ENCODE measurements at regions not wholly inside any gene's neighbourhood (a gene's known extent, or its start where the extent isn't known, plus 50 kb on each side); places are given as distances from the start of the nearest gene placed in this dataset.

- dilution Hi-C loops (cut with MboI; ENCODE audit: extremely low pct_ligation_motif_present, low sequenced_read_pairs) (no loop called here), intact Hi-C loops (cut with micrococcal nuclease) (no loop called here)
- DNase-seq (ENCODE audit: low read depth, low spot score) (no peak), FAIRE-seq (no peak)
- BruUV-seq (replicated peaks), result no TSS peak
- Histone ChIP-seq H3K36me3 (ENCODE audit: control insufficient read depth in 2 of 2, extremely low read depth in 1 of 2, insufficient read depth in 2 of 2, low read length in 2 of 2) (no peaks in the 10 kb centered on the region), H3K27me3 (ENCODE audit: control insufficient read depth in 2 of 2, insufficient read depth in 2 of 2, low read length in 2 of 2) (peaks cover 2 to 4% of the 10 kb centered on the region in 2 experiments), H4K20me1 (replicated peaks; ENCODE audit: control insufficient read depth, extremely low read depth, insufficient read depth, low read length) (no peaks in the 10 kb centered on the region), H2AFZ (ENCODE audit: low read depth, low read length) (no peak overlapping the region), H3K9ac (replicated peaks; ENCODE audit: extremely low read depth, insufficient read depth, low read length) (no peak overlapping the region), H3K9me1 (replicated peaks; ENCODE audit: control insufficient read depth, extremely low read depth, insufficient read depth, low read length) (no peaks in the 10 kb centered on the region), H3K4me3 (replicated peaks in 1 of 3; ENCODE audit: insufficient read depth in 1 of 3, low read depth in 1 of 3, low read length in 3 of 3) (no peak overlapping the region), H3K4me1 (ENCODE audit: control insufficient read depth, extremely low read depth, insufficient read depth, low read length) (no peaks in the 10 kb centered on the region), H3K4me2 (ENCODE audit: insufficient read depth, low read length) (no peak overlapping the region), H3K79me2 (ENCODE audit: control insufficient read depth, insufficient read depth, low read length) (no peaks in the 10 kb centered on the region), H3K9me3 (replicated peaks; ENCODE audit: control insufficient read depth, insufficient read depth, low read length) (no peaks in the 10 kb centered on the region), H3K27ac (ENCODE audit: insufficient read depth, low read depth, low read length) (no peak overlapping the region)
- POLR2A ChIA-PET, result no interaction called here
- CTCF ChIA-PET, result interaction anchor here (1.0 kb wide), 1 partner anchor 23 kb away, joined by 3 read pairs; no protein-coding TSS in a partner anchor
- TF ChIP-seq POLR2AphosphoS5 (IDR thresholded peaks at IDR 0.05; ENCODE audit: insufficient read depth, low read depth, low read length) (no peak), FOS (IDR thresholded peaks at IDR 0.05; ENCODE audit: borderline replicate concordance, insufficient read depth, low read length) (peak; percentile 22), POLR2A (IDR thresholded peaks at IDR 0.05; ENCODE audit: low read depth, low read length) (no peak)
These were observed 164.1 kb downstream of the RNF144B start for GRCh38 chr6:18551228-18551627.

- Histone ChIP-seq H3K9ac (replicated peaks; ENCODE audit: extremely low read depth, insufficient read depth, low read length) (no peak overlapping the region), H3K36me3 (ENCODE audit: control insufficient read depth in 2 of 2, extremely low read depth in 1 of 2, insufficient read depth in 2 of 2, low read length in 2 of 2) (no peaks in the 10 kb centered on the region), H2AFZ (ENCODE audit: low read depth, low read length) (no peak overlapping the region), H3K27ac (ENCODE audit: insufficient read depth, low read depth, low read length) (no peak overlapping the region), H3K4me2 (ENCODE audit: insufficient read depth, low read length) (no peak overlapping the region), H3K4me1 (ENCODE audit: control insufficient read depth, extremely low read depth, insufficient read depth, low read length) (no peaks in the 10 kb centered on the region), H3K9me3 (replicated peaks; ENCODE audit: control insufficient read depth, insufficient read depth, low read length) (no peaks in the 10 kb centered on the region), H3K4me3 (replicated peaks in 1 of 3; ENCODE audit: insufficient read depth in 1 of 3, low read depth in 1 of 3, low read length in 3 of 3) (no peak overlapping the region), H3K9me1 (replicated peaks; ENCODE audit: control insufficient read depth, extremely low read depth, insufficient read depth, low read length) (no peaks in the 10 kb centered on the region), H3K79me2 (ENCODE audit: control insufficient read depth, insufficient read depth, low read length) (no peaks in the 10 kb centered on the region), H3K27me3 (ENCODE audit: control insufficient read depth in 2 of 2, insufficient read depth in 2 of 2, low read length in 2 of 2) (peaks cover 2 to 9% of the 10 kb centered on the region in 2 experiments), H4K20me1 (replicated peaks; ENCODE audit: control insufficient read depth, extremely low read depth, insufficient read depth, low read length) (no peaks in the 10 kb centered on the region)
- ChIA-PET CTCF (no interaction called here), POLR2A (no interaction called here)
- TF ChIP-seq MYC (IDR thresholded peaks at IDR 0.05; ENCODE audit: low read depth, low read length) (no peak), POLR2A (IDR thresholded peaks at IDR 0.05; ENCODE audit: low read depth, low read length) (no peak), MAX (IDR thresholded peaks at IDR 0.05; ENCODE audit: insufficient read depth, insufficient read length) (no peak), GATA2 (IDR thresholded peaks at IDR 0.05; ENCODE audit: insufficient read depth, insufficient read length, low read depth, low read length) (no peak), POLR2AphosphoS5 (IDR thresholded peaks at IDR 0.05; ENCODE audit: insufficient read depth, low read depth, low read length) (no peak), FOS (IDR thresholded peaks at IDR 0.05; ENCODE audit: borderline replicate concordance, insufficient read depth, low read length) (no peak), CTCF (IDR thresholded peaks at IDR 0.05; ENCODE audit: extremely low read depth in 1 of 2, insufficient read depth in 1 of 2, low read depth in 1 of 2, low read length in 2 of 2) (no peak), EZH2 (IDR thresholded peaks at IDR 0.05; ENCODE audit: borderline replicate concordance, low read depth, low read length, severe bottlenecking) (no peak), JUN (IDR thresholded peaks at IDR 0.05; ENCODE audit: borderline replicate concordance, insufficient read depth, insufficient read length, low read depth) (no peak)
- FAIRE-seq (no peak), DNase-seq (ENCODE audit: low read depth, low spot score) (no peak)
- BruUV-seq (replicated peaks), result no TSS peak
- dilution Hi-C loops (cut with MboI; ENCODE audit: extremely low pct_ligation_motif_present, low sequenced_read_pairs), result no loop called here
- intact Hi-C loops (cut with micrococcal nuclease), result no loop called here
These were observed 168.6 kb downstream of the RNF144B start for GRCh38 chr6:18555750-18556149.

Data from endothelial cell of umbilical vein (primary cell).